ENCODE measurements at regions not wholly inside any gene's neighbourhood (a gene's known extent, or its start where the extent isn't known, plus 50 kb on each side); places are given as distances from the start of the nearest gene placed in this dataset.

DNA sequence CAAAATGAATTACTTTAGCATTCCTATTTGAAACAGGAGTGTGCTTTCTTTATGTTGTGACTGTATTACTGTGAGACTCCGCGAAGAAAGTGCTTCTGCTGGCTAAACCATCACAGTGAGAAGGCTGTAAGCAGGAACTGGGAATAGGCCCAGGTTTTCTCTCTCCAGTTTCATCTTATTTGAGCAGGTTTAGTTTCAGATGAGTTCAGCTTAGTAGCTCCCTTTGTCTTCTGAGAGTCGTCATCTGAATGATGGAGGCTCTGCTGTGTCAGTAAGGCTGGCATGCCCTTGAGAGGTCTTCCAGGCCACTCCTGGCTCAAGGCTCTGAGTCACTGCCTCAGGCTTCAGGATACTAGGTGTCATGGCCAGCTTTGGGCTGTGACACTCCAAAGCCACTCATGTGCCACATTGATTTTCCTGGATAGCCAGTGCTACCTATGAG, 205.6 kb upstream of the RGS6 start:
- no peaks in the 10 kb centered on the region for H3K9me3 Mint-ChIP-seq
- H3K4me3 Mint-ChIP-seq = no peak overlapping the region
- no peak for DNase-seq (ENCODE audit: low spot score in 2 of 2)
- no peak overlapping the region for H3K27ac Mint-ChIP-seq
- no peak for ATAC-seq
- peaks cover 82% of the 10 kb centered on the region for H3K36me3 Mint-ChIP-seq
- peaks cover 12% of the 10 kb centered on the region for H3K4me1 Mint-ChIP-seq

DNA sequence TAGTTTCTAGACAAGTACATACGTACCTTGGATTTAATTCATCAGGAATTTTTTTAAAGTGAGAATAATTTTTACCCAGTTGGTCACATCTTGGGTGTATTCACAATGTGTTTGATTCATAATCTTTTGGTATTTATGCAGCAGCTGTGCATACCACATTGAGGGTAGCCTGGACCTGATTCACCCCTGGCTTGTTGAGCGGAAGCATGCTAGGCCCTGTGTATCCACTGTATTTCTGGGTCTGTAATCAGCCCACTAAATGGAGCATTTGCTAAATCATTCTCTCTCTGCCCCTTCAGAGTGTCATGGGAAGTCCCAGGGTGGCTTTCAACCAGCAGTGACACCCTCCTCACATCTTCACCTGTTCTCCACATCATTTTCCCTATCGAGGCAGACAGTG, 203.8 kb upstream of the RGS6 start:
- Mint-ChIP-seq H3K4me3 (no peak overlapping the region), H3K27ac (no peak overlapping the region), H3K4me1 (peaks cover 12% of the 10 kb centered on the region), H3K36me3 (peaks cover 86% of the 10 kb centered on the region), H3K9me3 (no peaks in the 10 kb centered on the region)
- DNase-seq (ENCODE audit: low spot score in 2 of 2) (no peak), ATAC-seq (no peak)

DNA sequence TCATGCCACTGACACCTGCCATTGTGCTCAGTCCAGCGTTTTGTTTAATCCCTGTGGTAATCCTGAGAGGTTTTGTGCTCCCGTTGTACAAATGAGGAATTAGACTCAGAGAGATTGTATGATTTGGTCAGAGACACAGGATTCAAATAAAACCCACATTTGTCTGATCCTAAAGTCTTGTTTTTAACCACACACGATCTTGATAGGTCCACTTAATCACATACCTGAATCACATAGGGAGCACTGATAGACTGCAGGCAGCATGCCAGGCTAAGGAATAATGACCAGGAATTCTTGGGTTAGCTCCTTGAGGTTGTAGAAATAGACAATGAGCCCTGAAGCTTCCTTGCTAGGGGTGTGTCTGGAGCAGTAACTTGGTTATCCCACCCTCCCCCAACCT, 202.6 kb upstream of the RGS6 start:
- no peaks in the 10 kb centered on the region for H3K9me3 Mint-ChIP-seq
- DNase-seq (ENCODE audit: low spot score in 2 of 2) (no peak), ATAC-seq (no peak)
- H3K36me3 Mint-ChIP-seq = peaks cover 87% of the 10 kb centered on the region
- no peak overlapping the region for H3K4me3 Mint-ChIP-seq
- peaks cover 12% of the 10 kb centered on the region for H3K4me1 Mint-ChIP-seq
- no peak overlapping the region for H3K27ac Mint-ChIP-seq

DNA sequence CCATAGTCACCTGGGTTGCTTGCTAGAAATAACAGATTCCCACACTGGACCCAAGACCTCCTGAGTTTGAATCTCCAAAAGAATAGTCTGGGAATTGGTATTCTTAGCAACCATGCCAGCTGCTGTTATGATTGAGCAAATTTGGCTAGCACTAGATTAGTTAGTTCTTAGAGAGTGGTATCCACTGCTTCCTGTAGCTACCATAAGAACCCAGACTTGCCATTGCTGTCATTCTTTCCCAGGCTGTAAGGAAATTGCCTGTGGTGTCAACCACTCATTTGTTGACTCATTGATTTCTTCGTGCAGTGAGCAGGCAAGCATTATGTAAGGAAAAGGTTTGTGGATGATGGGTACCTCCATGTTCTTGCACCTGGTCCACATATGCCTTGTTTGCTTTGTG, 201.8 kb upstream of the RGS6 start:
- ATAC-seq (peak; percentile 42), DNase-seq (ENCODE audit: low spot score in 2 of 2) (no peak)
- no peaks in the 10 kb centered on the region for H3K9me3 Mint-ChIP-seq
- H3K4me1 Mint-ChIP-seq = peaks cover 12% of the 10 kb centered on the region
- peaks cover 87% of the 10 kb centered on the region for H3K36me3 Mint-ChIP-seq
- no peak overlapping the region for H3K4me3 Mint-ChIP-seq
- H3K27ac Mint-ChIP-seq = no peak overlapping the region

DNA sequence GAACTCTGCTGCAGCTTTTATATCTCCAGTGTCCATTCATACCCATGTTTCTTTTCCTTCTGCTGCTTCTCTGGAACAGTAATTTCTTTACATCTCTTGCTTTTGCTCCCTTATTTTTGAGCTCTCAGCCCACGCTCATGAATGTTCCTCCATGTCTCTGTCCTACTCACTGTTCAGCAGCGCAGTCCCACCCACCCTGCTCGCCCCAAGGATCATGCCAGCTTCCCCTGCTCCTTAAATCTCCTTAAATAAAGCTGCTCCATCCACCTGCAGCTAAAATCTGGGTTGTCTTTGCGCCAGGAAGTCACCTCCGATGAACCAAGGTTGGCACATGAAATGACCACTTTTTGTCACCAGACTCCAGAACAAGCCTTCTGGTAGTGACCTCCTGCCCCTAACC, 201.1 kb upstream of the RGS6 start:
- H3K36me3 Mint-ChIP-seq = peaks cover 87% of the 10 kb centered on the region

DNA sequence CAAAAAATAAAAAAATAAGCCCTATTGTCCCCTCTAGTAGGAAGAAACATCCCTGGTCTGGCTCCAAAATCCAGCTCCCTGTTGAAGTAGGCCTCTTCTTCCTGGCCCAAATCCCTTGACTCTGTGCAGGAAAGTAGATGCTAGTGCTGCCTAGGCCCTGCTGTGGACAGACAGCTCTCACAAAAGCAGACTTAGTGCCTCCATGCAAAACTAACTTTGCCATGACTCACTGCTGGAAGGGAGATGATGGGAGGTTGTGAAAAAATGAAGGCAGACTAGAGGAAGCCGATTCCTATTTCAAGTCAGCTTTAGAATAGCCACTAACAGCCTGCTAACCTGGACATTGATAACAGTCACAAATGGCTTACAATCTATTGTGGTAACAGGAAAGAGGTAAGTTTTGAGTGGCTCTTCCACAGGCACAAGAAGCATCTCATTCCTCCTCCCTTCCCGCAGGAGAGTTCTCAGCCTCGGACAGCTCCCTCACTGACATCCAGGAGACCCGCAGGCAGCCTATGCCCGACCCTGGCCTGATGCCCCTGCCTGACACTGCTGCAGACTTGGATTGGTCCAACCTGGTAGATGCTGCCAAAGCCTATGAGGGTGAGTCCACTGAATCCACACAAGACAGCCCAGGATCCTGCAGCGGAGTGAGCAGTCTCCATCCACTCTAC, 198.9 kb upstream of the RGS6 start:
- no peak for DNase-seq (ENCODE audit: low spot score in 2 of 2)
- Mint-ChIP-seq H3K4me3 (no peak overlapping the region), H3K27ac (peak overlapping the region; percentile 23), H3K36me3 (peaks cover 98% of the 10 kb centered on the region), H3K9me3 (no peaks in the 10 kb centered on the region), H3K4me1 (peaks cover 6% of the 10 kb centered on the region)
- no peak for ATAC-seq

More for the DNA sequence above, 201.1 kb upstream of the RGS6 start:
- H3K27ac Mint-ChIP-seq = peak overlapping the region; percentile 1
- H3K4me1 Mint-ChIP-seq = peaks cover 6% of the 10 kb centered on the region
- H3K4me3 Mint-ChIP-seq = no peak overlapping the region
- DNase-seq (ENCODE audit: low spot score in 2 of 2) (no peak), ATAC-seq (no peak)
- no peaks in the 10 kb centered on the region for H3K9me3 Mint-ChIP-seq

DNA sequence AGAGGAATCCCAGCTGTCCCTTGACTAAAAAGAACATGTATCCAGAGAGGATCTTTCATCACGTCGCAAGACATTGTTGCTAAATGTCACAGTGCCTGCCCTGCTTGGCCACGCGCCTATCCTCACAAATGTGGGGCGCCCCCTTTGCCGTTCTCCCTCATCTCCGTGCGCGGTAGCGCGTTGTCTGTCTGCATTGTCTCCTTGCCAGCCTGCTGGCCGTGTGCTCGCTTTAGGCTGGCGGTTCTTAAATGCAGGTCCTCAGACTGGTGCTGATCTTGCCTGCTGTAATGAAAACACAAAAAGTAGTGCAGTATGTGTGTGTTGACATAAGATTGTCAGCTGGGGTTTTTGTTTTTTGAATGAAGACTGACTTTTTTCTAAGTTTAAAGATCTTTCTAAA, 198.2 kb upstream of the RGS6 start:
- no peak for ATAC-seq
- DNase-seq (ENCODE audit: low spot score in 2 of 2) = no peak
- H3K4me3 Mint-ChIP-seq = no peak overlapping the region
- H3K36me3 Mint-ChIP-seq = peaks cover 98% of the 10 kb centered on the region
- no peaks in the 10 kb centered on the region for H3K9me3 Mint-ChIP-seq
- H3K4me1 Mint-ChIP-seq = peaks cover 6% of the 10 kb centered on the region
- H3K27ac Mint-ChIP-seq = peak overlapping the region; percentile 58

DNA sequence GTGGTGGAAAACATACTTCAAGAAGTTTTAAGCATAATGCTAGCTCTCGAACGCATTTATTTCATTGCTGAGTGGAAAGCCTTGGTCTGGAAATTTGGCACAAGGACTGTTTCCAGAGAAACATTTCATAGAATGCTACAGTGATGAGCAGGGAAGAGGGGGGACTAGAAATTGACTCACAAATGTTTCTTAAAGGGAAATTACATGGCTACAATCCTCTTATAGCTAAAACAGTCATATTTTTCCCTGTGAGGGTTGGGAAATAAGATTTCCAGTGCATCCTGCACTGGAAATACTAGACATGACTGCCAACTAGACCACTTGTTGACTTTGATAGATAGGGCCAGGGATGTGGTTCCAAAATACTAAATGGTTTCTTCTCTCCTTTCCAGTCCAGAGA, 197.3 kb upstream of the RGS6 start:
- H3K4me1 Mint-ChIP-seq = peaks cover 6% of the 10 kb centered on the region
- H3K36me3 Mint-ChIP-seq = peaks cover 97% of the 10 kb centered on the region
- no peak overlapping the region for H3K4me3 Mint-ChIP-seq
- ATAC-seq (no peak), DNase-seq (ENCODE audit: low spot score in 2 of 2) (no peak)
- H3K27ac Mint-ChIP-seq = peak overlapping the region; percentile 58
- H3K9me3 Mint-ChIP-seq = no peaks in the 10 kb centered on the region

DNA sequence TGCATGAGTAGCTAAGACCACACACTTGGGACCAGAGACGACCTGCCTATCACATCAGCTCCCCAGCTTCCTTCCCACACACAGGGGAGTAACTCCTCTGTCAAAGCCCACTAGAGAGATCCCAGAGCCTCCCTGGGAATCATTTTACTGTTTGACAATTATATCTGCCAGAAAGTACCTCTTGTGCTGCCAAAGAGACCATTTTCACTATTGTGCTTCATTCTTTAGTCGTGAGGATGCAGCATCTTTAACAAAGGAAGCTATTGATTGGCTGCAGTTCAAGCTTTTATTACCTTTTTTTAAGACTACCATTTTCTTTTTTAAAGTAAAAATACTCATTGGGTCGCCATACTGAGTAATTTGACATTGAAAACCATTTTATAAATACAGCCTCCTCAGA, 194.5 kb upstream of the RGS6 start:
- peaks cover 77% of the 10 kb centered on the region for H3K36me3 Mint-ChIP-seq
- H3K4me3 Mint-ChIP-seq = no peak overlapping the region
- H3K27ac Mint-ChIP-seq = no peak overlapping the region
- no peak for DNase-seq (ENCODE audit: low spot score in 2 of 2)
- H3K4me1 Mint-ChIP-seq = no peaks in the 10 kb centered on the region
- no peak for ATAC-seq
- no peaks in the 10 kb centered on the region for H3K9me3 Mint-ChIP-seq

DNA sequence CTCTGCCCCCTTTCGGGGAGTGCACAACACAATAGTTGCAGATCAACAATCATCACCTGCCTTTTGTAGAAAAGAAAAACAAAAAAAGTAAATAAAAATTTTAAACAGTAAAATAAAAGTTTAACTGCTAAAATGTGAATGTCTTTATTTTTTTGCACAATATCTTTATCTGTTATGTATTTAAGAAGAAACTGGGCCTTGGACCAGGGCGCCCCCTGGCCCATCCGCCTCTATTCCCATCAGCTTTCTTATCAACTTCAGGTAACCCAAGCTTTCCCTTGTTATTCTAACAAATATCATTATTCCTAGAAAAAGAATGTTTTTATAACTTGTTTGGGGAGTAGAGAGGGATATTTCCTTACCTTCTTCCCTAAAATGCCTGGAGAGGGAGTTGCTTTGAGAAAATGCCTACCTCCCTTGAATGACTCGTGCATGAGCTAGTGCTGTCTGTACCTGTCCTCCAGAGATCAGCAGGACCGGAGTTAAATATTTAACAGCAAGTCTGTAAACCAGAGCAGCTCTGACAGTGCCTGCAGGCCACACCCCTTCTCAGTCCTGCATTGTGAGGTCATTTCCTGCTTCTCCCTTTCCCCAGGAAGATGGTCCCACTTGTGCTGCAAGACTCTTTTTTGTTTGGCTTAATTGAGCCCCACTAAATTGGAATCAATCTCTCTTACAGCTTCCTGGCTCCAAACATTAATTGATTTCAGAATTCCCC, 192.8 kb upstream of the RGS6 start:
- Mint-ChIP-seq H3K27ac (no peak overlapping the region), H3K36me3 (peaks cover 61% of the 10 kb centered on the region), H3K4me1 (no peaks in the 10 kb centered on the region), H3K4me3 (no peak overlapping the region), H3K9me3 (no peaks in the 10 kb centered on the region)
- ATAC-seq (no peak), DNase-seq (ENCODE audit: low spot score in 2 of 2) (no peak)

DNA sequence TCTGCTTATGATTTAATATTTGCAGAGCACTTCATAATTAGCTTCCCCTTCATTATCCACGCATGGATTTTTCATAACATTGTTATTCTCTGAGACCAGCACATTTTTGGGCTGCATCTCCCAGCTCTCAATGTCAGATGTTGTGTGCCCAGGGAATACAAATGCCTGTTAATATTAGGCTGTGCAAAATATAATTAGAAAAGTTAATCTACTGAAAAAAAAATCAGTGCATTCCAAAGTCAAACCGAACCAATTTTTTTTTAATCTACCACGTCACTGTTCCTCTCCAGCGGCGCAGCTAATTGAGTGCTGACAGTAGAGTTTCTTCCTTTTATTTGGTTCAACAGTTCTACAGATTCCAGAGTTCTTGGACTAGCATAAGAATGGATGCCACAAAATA, 191.0 kb upstream of the RGS6 start:
- DNase-seq (ENCODE audit: low spot score in 2 of 2) (no peak), ATAC-seq (no peak)
- no peaks in the 10 kb centered on the region for H3K4me1 Mint-ChIP-seq
- H3K36me3 Mint-ChIP-seq = peaks cover 43% of the 10 kb centered on the region
- no peaks in the 10 kb centered on the region for H3K9me3 Mint-ChIP-seq
- no peak overlapping the region for H3K4me3 Mint-ChIP-seq
- H3K27ac Mint-ChIP-seq = no peak overlapping the region

DNA sequence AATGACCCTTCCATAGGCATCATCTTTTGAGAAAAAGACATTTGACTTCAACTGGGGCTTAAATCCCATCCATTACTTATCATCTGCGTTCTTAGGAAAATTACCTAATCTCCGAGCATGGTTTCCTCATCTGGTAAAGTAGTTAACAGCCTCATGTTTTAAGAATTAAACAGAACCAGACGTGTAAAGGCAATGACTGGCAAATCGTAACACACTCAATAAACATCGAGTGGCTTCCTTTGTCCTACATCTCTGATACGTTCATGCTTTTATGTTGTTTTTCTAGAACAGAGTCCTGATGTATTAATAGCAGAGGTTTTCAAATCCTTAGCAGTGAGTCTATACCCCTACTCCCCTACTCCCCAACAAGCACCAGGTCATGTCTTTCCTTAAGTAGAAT, 189.7 kb upstream of the RGS6 start:
- H3K9me3 Mint-ChIP-seq = no peaks in the 10 kb centered on the region
- H3K4me1 Mint-ChIP-seq = no peaks in the 10 kb centered on the region
- no peak overlapping the region for H3K27ac Mint-ChIP-seq

DNA sequence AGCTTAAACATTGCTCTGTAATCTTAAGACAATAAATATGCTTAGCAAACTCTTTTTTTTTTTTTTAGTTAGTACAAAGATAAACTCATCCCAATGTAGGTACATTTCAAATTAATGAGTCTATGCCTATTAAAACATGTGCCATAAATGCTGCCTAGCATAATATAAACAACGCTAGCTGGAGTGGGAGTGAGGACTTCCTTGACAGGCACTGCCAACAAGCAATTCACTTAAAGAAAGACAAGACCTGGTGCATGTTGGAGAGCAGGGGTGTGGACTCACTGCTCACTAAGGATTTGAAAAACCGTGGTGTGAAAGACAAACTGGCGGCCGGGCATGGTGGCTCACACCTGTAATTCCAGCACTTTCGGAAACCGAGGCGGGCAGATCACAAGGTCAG, 187.2 kb upstream of the RGS6 start:
- ATAC-seq = no peak
- DNase-seq (ENCODE audit: low spot score in 2 of 2) = no peak
- Mint-ChIP-seq H3K4me1 (no peaks in the 10 kb centered on the region), H3K4me3 (no peak overlapping the region), H3K36me3 (peaks cover 7% of the 10 kb centered on the region), H3K27ac (no peak overlapping the region), H3K9me3 (peaks cover 6% of the 10 kb centered on the region)

More for the DNA sequence above, 189.7 kb upstream of the RGS6 start:
- Mint-ChIP-seq H3K36me3 (peaks cover 30% of the 10 kb centered on the region), H3K4me3 (no peak overlapping the region)
- ATAC-seq (no peak), DNase-seq (ENCODE audit: low spot score in 2 of 2) (no peak)

DNA sequence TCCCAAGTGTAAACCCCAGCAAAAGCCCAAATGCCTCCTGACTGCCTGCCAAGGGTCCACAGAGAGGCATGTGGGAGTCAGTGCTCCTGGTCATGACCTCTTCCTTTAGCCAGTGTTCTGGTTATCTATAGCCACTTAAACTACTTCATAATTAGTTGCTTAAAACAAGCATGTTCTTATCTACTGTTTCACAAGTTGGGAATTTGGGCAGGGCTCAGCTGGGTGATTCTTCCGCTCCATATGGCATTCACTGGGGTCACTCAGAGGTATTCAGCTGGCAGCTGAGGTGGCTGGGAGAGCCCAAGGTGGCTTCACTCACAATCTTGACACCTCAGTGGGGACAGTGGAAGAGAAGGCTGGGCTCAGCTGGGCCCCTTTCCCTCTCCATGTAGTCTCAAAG, 184.0 kb upstream of the RGS6 start:
- ATAC-seq (no peak), DNase-seq (ENCODE audit: low spot score in 2 of 2) (no peak)
- Mint-ChIP-seq H3K9me3 (peaks cover 6% of the 10 kb centered on the region), H3K36me3 (no peaks in the 10 kb centered on the region), H3K4me1 (peaks cover 8% of the 10 kb centered on the region), H3K4me3 (no peak overlapping the region), H3K27ac (no peak overlapping the region)

DNA sequence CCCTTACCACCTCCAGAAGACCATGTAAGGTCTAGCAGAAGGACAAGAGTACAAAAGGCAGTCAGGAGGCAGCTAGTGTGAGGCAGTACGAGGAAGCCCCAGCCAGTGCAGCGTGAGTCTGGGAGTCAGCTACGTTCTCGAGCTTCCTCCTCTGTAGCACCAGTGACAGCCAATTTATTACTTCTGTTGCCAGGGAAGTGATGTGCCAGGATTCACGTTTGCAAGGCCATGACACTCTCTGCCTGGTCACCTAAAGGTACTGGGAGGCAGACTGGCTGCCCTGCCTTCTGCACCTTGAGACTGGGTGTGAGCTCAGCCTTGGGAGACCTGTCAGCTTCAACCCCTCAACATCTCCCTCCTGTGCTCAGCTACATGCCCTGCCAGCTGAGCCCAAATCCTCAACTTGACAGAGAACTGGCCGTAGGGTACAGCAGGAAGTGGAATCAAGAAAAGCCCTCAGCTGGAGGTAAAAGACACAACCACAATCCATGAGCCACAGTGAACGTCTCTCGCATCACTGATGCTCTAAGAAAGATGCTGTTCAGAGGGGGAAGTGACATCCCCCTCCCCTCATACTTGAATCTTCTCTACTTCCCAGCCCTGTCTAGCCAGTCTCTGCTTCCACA, 182.5 kb upstream of the RGS6 start:
- no peak for ATAC-seq
- Mint-ChIP-seq H3K36me3 (no peaks in the 10 kb centered on the region), H3K9me3 (peaks cover 6% of the 10 kb centered on the region), H3K27ac (no peak overlapping the region), H3K4me3 (no peak overlapping the region), H3K4me1 (peaks cover 10% of the 10 kb centered on the region)
- no peak for DNase-seq (ENCODE audit: low spot score in 2 of 2)

DNA sequence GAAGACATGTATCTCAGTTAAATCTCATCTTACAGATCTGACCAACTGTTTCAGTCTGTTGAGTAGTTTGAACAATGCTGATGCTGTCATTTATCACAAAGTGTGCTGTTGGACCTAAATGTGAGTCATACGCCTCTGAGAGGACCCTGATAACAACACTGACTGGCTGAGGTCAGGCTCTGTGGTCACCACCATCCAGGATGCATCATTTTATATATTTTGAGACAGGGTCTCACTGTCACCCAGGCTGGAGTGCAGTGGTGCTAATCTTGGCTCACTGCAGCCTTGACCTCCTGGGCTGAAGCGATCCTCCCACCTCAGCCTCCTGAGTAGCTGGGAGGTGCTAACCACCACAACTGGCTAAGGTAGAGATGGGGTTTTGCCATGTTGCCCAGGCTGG, 181.0 kb upstream of the RGS6 start:
- Mint-ChIP-seq H3K36me3 (no peaks in the 10 kb centered on the region), H3K4me1 (peaks cover 10% of the 10 kb centered on the region), H3K27ac (no peak overlapping the region), H3K4me3 (no peak overlapping the region), H3K9me3 (peaks cover 6% of the 10 kb centered on the region)
- ATAC-seq (peak; percentile 76), DNase-seq (ENCODE audit: low spot score in 2 of 2) (no peak)

Measured in stimulated activated effector memory CD8-positive, alpha-beta T cell treated with anti-CD3 and anti-CD28 coated beads, Interleukin-12 subunit alpha, Interleukin-12 subunit beta, amount 100 ng/mL, for 72 hours (primary cell).